GM13977 (cell line): ENCODE measurements at regions not wholly inside any gene's neighbourhood (a gene's known extent, or its start where the extent isn't known, plus 50 kb on each side); places are given as distances from the start of the nearest gene placed in this dataset.

ENCODE experiments used
- DNase-seq: peaks from one replicate; pipeline ENCODE4 v3.0.0; 2012; ENCODE audit warnings: low spot score
- in situ Hi-C: fragments of 300-500 bp; cut with MboI; formaldehyde crosslinking; loops from one replicate; pipeline ENCODE4 v1.12.0; 2022; ENCODE audit warnings: low sequenced_read_pairs, low pct_unique_long_range_greater_than_20kb, mixed read lengths, inconsistent platforms; ENCODE audit not compliant: unreplicated experiment
- TF ChIP-seq, protein P1 (sequence below): IDR thresholded peaks from 2 replicates; pipeline ENCODE4 v1.5.1; 2012; ENCODE audit warnings: mild to moderate bottlenecking, control low read depth; ENCODE audit not compliant: insufficient read depth; ENCODE audit errors: extremely low read depth, missing control alignments

DNA sequence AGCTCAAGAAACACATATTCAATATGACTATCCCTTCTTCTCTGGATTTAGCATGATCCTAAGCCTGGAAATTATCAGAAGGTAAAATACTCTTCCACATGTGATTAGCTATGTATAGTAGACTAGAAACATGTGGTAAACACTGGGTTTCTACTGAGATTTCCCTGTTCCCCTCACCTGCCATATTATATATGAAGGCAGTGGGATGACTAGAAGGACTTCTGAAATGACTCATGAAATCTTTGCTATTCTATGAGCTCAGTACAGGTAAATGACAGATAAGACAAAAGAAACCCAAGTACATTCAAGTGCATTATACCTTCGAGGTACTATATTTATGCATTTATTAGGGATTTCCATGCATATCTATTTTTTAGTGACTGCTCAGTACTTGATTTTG, 152.9 kb downstream of the DNAJB9 start:
- no peak for DNase-seq
- TF ChIP-seq, protein P1, sequence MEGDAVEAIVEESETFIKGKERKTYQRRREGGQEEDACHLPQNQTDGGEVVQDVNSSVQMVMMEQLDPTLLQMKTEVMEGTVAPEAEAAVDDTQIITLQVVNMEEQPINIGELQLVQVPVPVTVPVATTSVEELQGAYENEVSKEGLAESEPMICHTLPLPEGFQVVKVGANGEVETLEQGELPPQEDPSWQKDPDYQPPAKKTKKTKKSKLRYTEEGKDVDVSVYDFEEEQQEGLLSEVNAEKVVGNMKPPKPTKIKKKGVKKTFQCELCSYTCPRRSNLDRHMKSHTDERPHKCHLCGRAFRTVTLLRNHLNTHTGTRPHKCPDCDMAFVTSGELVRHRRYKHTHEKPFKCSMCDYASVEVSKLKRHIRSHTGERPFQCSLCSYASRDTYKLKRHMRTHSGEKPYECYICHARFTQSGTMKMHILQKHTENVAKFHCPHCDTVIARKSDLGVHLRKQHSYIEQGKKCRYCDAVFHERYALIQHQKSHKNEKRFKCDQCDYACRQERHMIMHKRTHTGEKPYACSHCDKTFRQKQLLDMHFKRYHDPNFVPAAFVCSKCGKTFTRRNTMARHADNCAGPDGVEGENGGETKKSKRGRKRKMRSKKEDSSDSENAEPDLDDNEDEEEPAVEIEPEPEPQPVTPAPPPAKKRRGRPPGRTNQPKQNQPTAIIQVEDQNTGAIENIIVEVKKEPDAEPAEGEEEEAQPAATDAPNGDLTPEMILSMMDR: no peak
- in situ Hi-C loops: no loop called here

DNA sequence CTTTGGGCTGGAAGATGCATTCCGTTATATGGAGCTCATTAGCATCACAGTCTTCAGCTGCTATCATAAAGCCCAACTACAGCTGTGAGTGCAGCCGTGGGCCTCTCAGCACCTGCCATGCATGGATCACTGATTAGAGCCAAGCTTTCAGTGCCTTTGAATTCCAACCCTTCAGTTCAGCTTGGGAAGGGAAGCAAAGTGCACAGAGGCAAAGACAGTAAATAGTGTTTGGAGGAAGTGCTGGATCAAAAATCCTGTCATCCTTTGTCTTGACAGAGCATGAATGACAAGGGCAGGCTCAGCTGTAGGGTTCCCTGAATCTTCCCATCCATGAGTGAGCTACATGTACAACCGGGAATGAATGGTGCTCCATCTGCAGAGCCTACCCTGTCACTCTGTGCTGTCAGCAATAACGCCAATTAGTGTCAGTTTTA, 153.7 kb downstream of the DNAJB9 start:
- in situ Hi-C loops: no loop called here
- TF ChIP-seq, protein P1: no peak
- DNase-seq: no peak

DNA sequence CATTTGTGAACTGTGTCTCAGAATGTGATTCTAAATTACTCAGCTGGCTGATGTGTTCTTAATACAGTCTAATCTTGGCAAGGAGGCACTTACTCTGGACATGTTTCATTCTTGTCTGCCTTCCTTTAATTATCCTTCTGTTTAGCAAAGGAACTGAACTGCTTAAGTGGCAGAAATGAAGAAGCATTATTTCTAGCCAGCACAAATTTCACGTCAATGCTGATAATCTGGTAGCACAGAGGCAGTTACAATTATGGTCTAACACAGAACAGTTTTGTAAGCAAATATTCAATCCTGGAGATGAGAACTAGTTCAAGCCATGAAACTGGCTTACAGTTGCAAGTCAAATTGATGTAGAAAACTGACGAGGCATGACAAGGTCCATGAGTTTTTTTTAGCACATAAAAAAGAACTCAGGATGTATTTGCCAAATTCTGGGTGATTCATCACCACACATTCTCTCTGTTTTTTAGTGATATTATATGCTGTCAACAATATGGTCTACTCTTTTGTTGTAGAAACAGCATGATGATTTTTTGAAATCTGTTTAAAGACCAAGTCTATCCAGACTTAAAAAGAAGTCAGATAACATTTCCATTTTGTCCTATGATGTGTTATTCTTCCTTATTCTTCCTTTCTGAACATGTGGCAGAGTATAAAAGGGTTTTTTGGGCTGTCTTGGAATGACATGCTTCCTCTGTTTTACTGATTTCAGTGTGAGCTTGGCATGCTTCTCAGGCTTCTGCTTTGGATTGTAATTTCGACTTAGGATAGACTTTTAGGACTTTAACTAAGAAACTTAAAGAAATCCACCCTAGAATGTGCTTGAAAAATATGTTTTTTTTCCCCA, 154.8 kb downstream of the DNAJB9 start:
- no peak for DNase-seq
- in situ Hi-C loops: no loop called here
- TF ChIP-seq, protein P1: no peak

DNA sequence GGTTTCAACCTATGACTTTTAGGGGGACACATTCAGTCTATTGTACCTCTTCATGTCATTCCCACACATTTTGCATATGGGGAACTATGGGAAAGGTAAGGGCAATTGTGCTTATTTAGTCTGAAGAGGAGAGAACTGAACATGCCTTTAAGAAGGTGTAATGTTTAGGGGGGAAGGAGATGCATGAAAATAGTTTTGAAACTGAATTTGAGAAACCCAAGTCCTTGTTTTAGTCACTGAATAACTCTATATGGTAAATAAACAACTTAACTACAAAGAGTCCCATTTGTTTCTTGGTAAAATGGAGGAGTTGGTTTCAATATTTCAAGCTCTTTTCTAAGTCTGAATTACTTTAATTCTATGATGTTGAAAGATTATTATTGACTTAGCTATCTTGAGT, 166.1 kb downstream of the DNAJB9 start:
- no peak for DNase-seq
- TF ChIP-seq, protein P1: no peak
- in situ Hi-C loops: no loop called here

DNA sequence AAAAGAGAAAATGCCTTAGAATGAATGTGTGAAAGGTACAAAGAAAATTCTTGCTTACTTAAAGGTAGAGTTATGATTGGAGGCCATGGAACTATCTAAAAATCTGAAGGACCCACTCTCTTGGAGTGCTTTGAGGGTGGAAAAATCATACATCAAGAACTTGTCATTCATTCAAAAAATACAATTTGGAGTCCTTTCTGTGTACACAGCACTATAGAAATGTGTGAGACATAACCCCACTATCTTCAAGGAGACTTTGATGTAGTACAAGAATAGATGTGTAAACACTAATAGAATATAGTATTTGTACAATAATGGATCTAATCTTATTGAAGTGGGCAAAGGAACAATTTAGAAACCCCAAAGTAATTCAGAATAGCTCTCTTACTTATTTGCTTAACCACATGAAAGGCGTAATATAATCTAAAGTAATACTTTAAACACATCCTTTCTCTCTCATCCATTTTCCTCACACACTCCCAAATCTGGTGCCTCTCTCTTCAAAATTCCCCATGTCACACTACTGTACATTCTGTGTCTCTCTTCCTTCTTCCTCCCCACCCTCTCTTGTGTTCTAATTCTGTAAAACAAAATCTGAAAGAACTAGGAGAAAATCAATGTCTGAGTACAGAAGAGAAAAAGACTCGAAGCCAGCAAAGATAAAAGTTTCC, 166.7 kb downstream of the DNAJB9 start:
- TF ChIP-seq, protein P1: no peak
- in situ Hi-C loops: no loop called here
- no peak for DNase-seq

DNA sequence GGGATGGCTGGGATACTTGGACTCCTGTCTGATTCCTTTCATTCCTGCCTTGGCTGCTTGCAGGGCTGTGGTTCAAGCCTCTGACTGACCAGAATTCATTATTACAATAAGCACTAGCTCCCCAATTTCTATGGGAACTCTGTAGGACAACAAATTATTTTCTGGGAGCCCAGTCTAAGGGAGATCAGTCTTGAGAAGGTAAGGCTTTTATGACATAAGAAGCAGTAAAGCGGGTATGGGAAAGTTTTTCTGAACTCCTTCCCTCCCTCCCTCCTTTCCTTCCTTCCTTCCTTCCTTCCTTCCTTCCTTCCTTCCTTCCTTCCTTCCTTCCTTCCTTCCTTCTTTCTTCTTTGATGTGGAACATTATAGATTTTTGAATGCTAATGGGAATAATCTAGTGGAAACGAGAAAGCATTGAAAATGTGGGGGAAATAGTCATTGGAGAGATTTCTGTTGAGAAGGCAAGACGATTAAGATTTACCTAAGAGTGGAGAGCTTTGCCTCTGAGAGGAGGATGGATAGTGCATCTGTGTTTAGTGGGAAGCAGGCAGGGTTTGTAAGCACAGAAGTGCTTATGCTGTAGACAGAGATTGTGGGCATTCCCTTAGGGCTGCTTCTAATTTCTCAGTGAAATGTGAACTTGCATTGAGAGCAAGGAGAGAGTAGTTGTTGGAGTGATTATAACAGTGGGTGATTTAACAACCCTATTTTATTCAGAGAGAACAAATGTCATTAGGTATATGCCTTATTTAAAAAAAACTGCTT, 201.5 kb downstream of the DNAJB9 start:
- TF ChIP-seq, protein P1: no peak
- in situ Hi-C loops: no loop called here
- no peak for DNase-seq
